Keratinocyte (primary cell): ENCODE measurements at regions not wholly inside any gene's neighbourhood (a gene's known extent, or its start where the extent isn't known, plus 50 kb on each side); places are given as distances from the start of the nearest gene placed in this dataset.

ENCODE experiments used
- DNase-seq: peaks from one replicate; pipeline ENCODE4 v3.0.0-alpha.2; 2011; ENCODE audit warnings: low read depth, missing footprints, low spot score
- FAIRE-seq: peaks from 2 replicates; lab custom pipeline; 2011; peaks lifted over from hg19 to GRCh38; lab: Jason Lieb, UNC
- H2AFZ ChIP-seq: 2 replicates; pipeline ENCODE4 v1.6.0; 2012; ENCODE audit warnings: low read length, control low read depth, inconsistent platforms; ENCODE audit not compliant: control insufficient read depth
- H3K27ac ChIP-seq: 2 replicates; pipeline ENCODE4 v1.5.1; 2011; ENCODE audit warnings: low read length; ENCODE audit not compliant: control insufficient read depth, insufficient read depth
- H3K27me3 ChIP-seq: 3 replicates; pipeline ENCODE4 v1.6.0; 2011; ENCODE audit warnings: low read length; ENCODE audit not compliant: control insufficient read depth, insufficient read depth; ENCODE audit errors: extremely low read depth
- H3K36me3 ChIP-seq, 2 experiments: 2 replicates in 1 of 2; 3 replicates in 1 of 2; pipeline ENCODE4 v1.5.1; 2011; ENCODE audit warnings: low read length in 2 of 2, mild to moderate bottlenecking in 1 of 2; ENCODE audit not compliant: control insufficient read depth in 2 of 2, insufficient read depth in 2 of 2; ENCODE audit errors: extremely low read depth in 1 of 2
- H3K4me1 ChIP-seq: 3 replicates; pipeline ENCODE4 v1.5.1; 2011; ENCODE audit warnings: low read length; ENCODE audit not compliant: control insufficient read depth, insufficient read depth; ENCODE audit errors: extremely low read depth
- H3K4me2 ChIP-seq: 3 replicates; pipeline ENCODE4 v1.6.0; 2011; ENCODE audit warnings: low read depth, low read length; ENCODE audit not compliant: control insufficient read depth, insufficient read depth; ENCODE audit errors: extremely low read depth
- H3K4me3 ChIP-seq, 3 experiments: fragments of 200-600 bp in 1 of 3; sonication (generic) in 1 of 3; 2 replicates in 2 of 3; 3 replicates in 1 of 3; pipeline ENCODE4 v1.5.1; 2011 to 2016; ENCODE audit warnings: low read length in 3 of 3, mild to moderate bottlenecking in 3 of 3, control low read depth in 2 of 3, inconsistent platforms in 1 of 3, low read depth in 1 of 3, mixed read lengths in 1 of 3, mixed run types in 1 of 3, moderate library complexity in 1 of 3; ENCODE audit not compliant: control insufficient read depth in 2 of 3, insufficient read depth in 2 of 3; ENCODE audit errors: extremely low read depth in 1 of 3
- H3K79me2 ChIP-seq: 2 replicates; pipeline ENCODE4 v1.6.0; 2012; ENCODE audit warnings: low read length; ENCODE audit not compliant: control insufficient read depth, insufficient read depth
- H3K9ac ChIP-seq: 3 replicates; pipeline ENCODE4 v1.6.0; 2011; ENCODE audit warnings: low read length; ENCODE audit not compliant: control insufficient read depth, insufficient read depth; ENCODE audit errors: extremely low read depth
- H3K9me1 ChIP-seq: 3 replicates; pipeline ENCODE4 v1.6.0; 2011; ENCODE audit warnings: low read length; ENCODE audit not compliant: control insufficient read depth, insufficient read depth; ENCODE audit errors: extremely low read depth
- H3K9me3 ChIP-seq: 2 replicates; pipeline ENCODE4 v1.5.1; 2012; ENCODE audit warnings: low read depth, low read length; ENCODE audit not compliant: control insufficient read depth
- H4K20me1 ChIP-seq: 3 replicates; pipeline ENCODE4 v1.6.0; 2011; ENCODE audit warnings: low read length; ENCODE audit not compliant: control insufficient read depth, insufficient read depth; ENCODE audit errors: extremely low read depth
- CTCF ChIP-seq, 3 experiments: IDR thresholded peaks in 1 of 3; conservative IDR thresholded peaks in 1 of 3; optimal IDR thresholded peaks in 1 of 3; 2 replicates in 2 of 3; 3 replicates in 1 of 3; pipeline versions ENCODE3 to v1.5.1; 2011; ENCODE audit warnings: low read length in 3 of 3, mild to moderate bottlenecking in 3 of 3, moderate library complexity in 2 of 3, control low read depth in 1 of 3, inconsistent platforms in 1 of 3; ENCODE audit not compliant: insufficient read depth in 2 of 3; ENCODE audit errors: extremely low read depth in 1 of 3
- EZH2 ChIP-seq: IDR thresholded peaks from one replicate; pipeline ENCODE4 v1.6.1; 2012; ENCODE audit warnings: inconsistent platforms, mild to moderate bottlenecking, low read length, moderate library complexity
- dilution Hi-C: fragments of 300-500 bp; cut with MboI; formaldehyde crosslinking; loops from one replicate; pipeline ENCODE4 v1.7.0; 2020; ENCODE audit warnings: low sequenced_read_pairs; ENCODE audit not compliant: extremely low pct_ligation_motif_present

- dilution Hi-C loops = no loop called here
- Histone ChIP-seq H3K27ac (no peak overlapping the region), H3K9me1 (no peaks in the 10 kb centered on the region), H3K9ac (no peak overlapping the region), H4K20me1 (no peaks in the 10 kb centered on the region), H3K9me3 (no peaks in the 10 kb centered on the region), H3K4me1 (no peaks in the 10 kb centered on the region), H2AFZ (no peak overlapping the region), H3K36me3 (no peaks in the 10 kb centered on the region), H3K4me3 (no peak overlapping the region), H3K79me2 (no peaks in the 10 kb centered on the region), H3K4me2 (no peak overlapping the region), H3K27me3 (no peaks in the 10 kb centered on the region)
- FAIRE-seq = no peak
- no peak for DNase-seq
- no peak for TF ChIP-seq EZH2
- TF ChIP-seq CTCF (optimal IDR thresholded peaks at IDR 0.05 in 1 of 3, IDR thresholded peaks at IDR 0.05 in 1 of 3, conservative IDR thresholded peaks at IDR 0.05 in 1 of 3; ENCODE audit: extremely low read depth in 1 of 3, insufficient read depth in 2 of 3, low read length in 3 of 3) = no peak
Measured at GRCh38 chr12:127013197-127013596, 1253.8 kb upstream of the TMEM132C start.

- Histone ChIP-seq H3K9me1 (no peaks in the 10 kb centered on the region), H3K4me2 (no peak overlapping the region), H2AFZ (no peak overlapping the region), H3K27ac (no peak overlapping the region), H3K27me3 (no peaks in the 10 kb centered on the region), H3K36me3 (no peaks in the 10 kb centered on the region), H3K4me3 (no peak overlapping the region), H4K20me1 (no peaks in the 10 kb centered on the region), H3K9ac (no peak overlapping the region), H3K9me3 (no peaks in the 10 kb centered on the region), H3K79me2 (no peaks in the 10 kb centered on the region), H3K4me1 (no peaks in the 10 kb centered on the region)
- FAIRE-seq = no peak
- dilution Hi-C loops = no loop called here
- DNase-seq = no peak
- TF ChIP-seq EZH2 (no peak), CTCF (optimal IDR thresholded peaks at IDR 0.05 in 1 of 3, IDR thresholded peaks at IDR 0.05 in 1 of 3, conservative IDR thresholded peaks at IDR 0.05 in 1 of 3; ENCODE audit: extremely low read depth in 1 of 3, insufficient read depth in 2 of 3, low read length in 3 of 3) (no peak)
Measured at GRCh38 chr12:127014079-127014478, 1252.9 kb upstream of the TMEM132C start.
